HG03378 (cell line): ENCODE measurements at regions not wholly inside any gene's neighbourhood (a gene's known extent, or its start where the extent isn't known, plus 50 kb on each side); places are given as distances from the start of the nearest gene placed in this dataset.
"Not testable (repeated sequence)": the region's sequence is repeated elsewhere in the genome, so short reads cannot be mapped to it uniquely, and the experiment has no call there.

ENCODE experiments used
- ATAC-seq: cut with Tn5 transposase; IDR thresholded peaks from one replicate; pipeline ENCODE4 v1.9.1; 2021; ENCODE audit warnings: mild to moderate bottlenecking, moderate library complexity; ENCODE audit not compliant: unreplicated experiment

GRCh38 chr2:3116371-3116770, 261.2 kb downstream of the EIPR1 start:
- no peak for ATAC-seq

- no peak for ATAC-seq
These were observed 262.1 kb downstream of the EIPR1 start for GRCh38 chr2:3115301-3116042.

- ATAC-seq = no peak
These were observed 263.0 kb downstream of the EIPR1 start for GRCh38 chr2:3114406-3115185.

- no peak for ATAC-seq
These were observed 263.8 kb downstream of the EIPR1 start for GRCh38 chr2:3113769-3114168.

GRCh38 chr2:3113122-3113521, 264.5 kb downstream of the EIPR1 start:
- no peak for ATAC-seq

- ATAC-seq = no peak
These were observed 265.1 kb downstream of the EIPR1 start for GRCh38 chr2:3112553-3112952.

- ATAC-seq = no peak
These were observed 265.5 kb downstream of the EIPR1 start for GRCh38 chr2:3112131-3112530.

GRCh38 chr2:3110994-3111666, 266.5 kb downstream of the EIPR1 start:
- no peak for ATAC-seq

- ATAC-seq = no peak
These were observed 267.1 kb downstream of the EIPR1 start for GRCh38 chr2:3110555-3110954.

- ATAC-seq = no peak
These were observed 268.6 kb downstream of the EIPR1 start for GRCh38 chr2:3108710-3109702.

- ATAC-seq = no peak
These were observed 269.5 kb downstream of the EIPR1 start for GRCh38 chr2:3108105-3108504.

- no peak for ATAC-seq
These were observed 270.1 kb downstream of the EIPR1 start for GRCh38 chr2:3107567-3107966.

GRCh38 chr2:3105814-3106569, 271.6 kb downstream of the EIPR1 start:
- ATAC-seq = no peak

GRCh38 chr2:3104958-3105813, 272.4 kb downstream of the EIPR1 start:
- ATAC-seq = not testable (repeated sequence)

- ATAC-seq = no peak
These were observed 273.4 kb downstream of the EIPR1 start for GRCh38 chr2:3104261-3104660.

GRCh38 chr2:3102922-3103569, 274.6 kb downstream of the EIPR1 start:
- no peak for ATAC-seq

GRCh38 chr2:3102081-3102921, 275.3 kb downstream of the EIPR1 start:
- ATAC-seq = no peak
